AG04449 (cell line): ENCODE measurements at regions not wholly inside any gene's neighbourhood (a gene's known extent, or its start where the extent isn't known, plus 50 kb on each side); places are given as distances from the start of the nearest gene placed in this dataset.

Experiments used
- CTCF ChIA-PET: fragments of 350-600 bp; formaldehyde crosslinking; extraction: SDS; loops from one replicate; lab custom pipeline; 2021; ENCODE audit warnings: antibody characterized with exemption; lab: Yijun Ruan, JAX
- POLR2A ChIA-PET: fragments of 400-600, 350-600 bp; formaldehyde crosslinking; extraction: SDS; loops from one replicate; lab custom pipeline; 2020; ENCODE audit warnings: antibody characterized with exemption, inconsistent platforms; lab: Yijun Ruan, JAX
- DNase-seq: peaks from one replicate; pipeline ENCODE4 v3.0.0-alpha.2; 2010; ENCODE audit warnings: low read depth, low spot score
- H3K4me3 ChIP-seq: 2 replicates; pipeline ENCODE4 v1.5.1; 2011; ENCODE audit warnings: low read depth, mild to moderate bottlenecking, control low read depth, low read length
- TF ChIP-seq, protein P1 (sequence below): IDR thresholded peaks from one replicate; pipeline ENCODE4 v1.5.1; 2011; ENCODE audit warnings: mild to moderate bottlenecking, moderate library complexity, low read length, control low read depth, inconsistent platforms; ENCODE audit not compliant: insufficient read depth; ENCODE audit errors: missing control alignments

DNA sequence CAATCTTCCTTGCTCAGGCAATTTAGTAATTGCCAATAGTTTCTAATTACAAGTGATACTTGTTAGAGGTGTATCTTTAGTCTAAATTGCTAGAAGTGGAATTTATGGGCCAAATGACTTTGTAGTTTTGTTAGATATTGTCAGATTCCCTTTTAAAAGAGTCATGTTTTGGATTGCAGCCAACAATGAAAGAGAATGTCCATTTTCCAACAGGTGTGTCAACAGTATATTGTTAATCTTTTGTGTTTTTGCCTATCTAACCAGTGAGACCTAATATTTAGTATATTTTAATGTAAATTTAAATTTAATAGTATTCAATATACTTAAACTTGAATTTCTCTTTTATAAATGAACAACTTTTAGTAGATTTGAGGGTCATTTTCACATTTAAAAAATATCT, 259.4 kb upstream of the ETAA1 start:
- DNase-seq, result no peak
- TF ChIP-seq, protein P1, sequence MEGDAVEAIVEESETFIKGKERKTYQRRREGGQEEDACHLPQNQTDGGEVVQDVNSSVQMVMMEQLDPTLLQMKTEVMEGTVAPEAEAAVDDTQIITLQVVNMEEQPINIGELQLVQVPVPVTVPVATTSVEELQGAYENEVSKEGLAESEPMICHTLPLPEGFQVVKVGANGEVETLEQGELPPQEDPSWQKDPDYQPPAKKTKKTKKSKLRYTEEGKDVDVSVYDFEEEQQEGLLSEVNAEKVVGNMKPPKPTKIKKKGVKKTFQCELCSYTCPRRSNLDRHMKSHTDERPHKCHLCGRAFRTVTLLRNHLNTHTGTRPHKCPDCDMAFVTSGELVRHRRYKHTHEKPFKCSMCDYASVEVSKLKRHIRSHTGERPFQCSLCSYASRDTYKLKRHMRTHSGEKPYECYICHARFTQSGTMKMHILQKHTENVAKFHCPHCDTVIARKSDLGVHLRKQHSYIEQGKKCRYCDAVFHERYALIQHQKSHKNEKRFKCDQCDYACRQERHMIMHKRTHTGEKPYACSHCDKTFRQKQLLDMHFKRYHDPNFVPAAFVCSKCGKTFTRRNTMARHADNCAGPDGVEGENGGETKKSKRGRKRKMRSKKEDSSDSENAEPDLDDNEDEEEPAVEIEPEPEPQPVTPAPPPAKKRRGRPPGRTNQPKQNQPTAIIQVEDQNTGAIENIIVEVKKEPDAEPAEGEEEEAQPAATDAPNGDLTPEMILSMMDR, result no peak
- no peak overlapping the region for H3K4me3 ChIP-seq
- CTCF ChIA-PET, result no interaction called here
- POLR2A ChIA-PET, result no interaction called here

DNA sequence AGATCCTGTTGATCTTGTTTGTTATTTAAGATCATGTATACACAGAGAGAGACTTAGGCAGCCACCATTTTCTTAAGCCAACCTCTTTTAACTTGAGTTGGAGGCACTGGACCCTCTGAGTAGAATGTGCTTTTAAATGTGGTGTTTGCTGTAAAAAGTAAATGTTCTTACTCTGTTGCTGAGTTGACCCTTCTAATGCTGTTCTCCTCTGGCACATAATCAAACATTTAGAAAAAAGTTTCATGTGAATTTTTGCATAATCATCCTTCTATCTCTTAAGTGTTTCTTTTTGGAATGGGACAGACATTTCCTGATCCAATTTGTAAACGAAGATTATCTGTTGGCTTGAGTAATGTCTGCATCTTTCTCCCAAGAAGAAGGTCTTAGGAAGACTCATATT, 255.1 kb upstream of the ETAA1 start:
- POLR2A ChIA-PET, result no interaction called here
- CTCF ChIA-PET, result no interaction called here
- no peak for DNase-seq
- TF ChIP-seq, protein P1, result no peak
- H3K4me3 ChIP-seq, result no peak overlapping the region

DNA sequence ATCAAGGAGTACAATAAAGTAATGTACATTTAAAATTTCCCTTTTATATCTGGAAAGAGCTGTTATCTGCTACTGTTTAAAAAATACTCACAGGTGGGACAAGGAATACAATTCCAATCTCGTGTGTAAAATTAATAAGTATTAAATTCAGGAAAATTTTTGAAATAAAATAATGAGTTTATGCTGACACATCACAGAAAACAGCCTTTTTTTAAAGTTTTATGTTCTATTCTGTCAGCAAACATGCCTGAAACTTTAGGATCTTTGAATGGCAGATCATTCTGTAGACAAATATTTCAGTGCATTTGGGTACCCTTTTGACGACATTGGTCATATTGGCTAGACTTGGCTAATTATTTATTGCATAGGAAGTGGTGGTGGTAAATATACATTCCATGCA, 254.4 kb upstream of the ETAA1 start:
- TF ChIP-seq, protein P1, result no peak
- H3K4me3 ChIP-seq, result no peak overlapping the region
- ChIA-PET CTCF (no interaction called here), POLR2A (no interaction called here)
- DNase-seq, result no peak

DNA sequence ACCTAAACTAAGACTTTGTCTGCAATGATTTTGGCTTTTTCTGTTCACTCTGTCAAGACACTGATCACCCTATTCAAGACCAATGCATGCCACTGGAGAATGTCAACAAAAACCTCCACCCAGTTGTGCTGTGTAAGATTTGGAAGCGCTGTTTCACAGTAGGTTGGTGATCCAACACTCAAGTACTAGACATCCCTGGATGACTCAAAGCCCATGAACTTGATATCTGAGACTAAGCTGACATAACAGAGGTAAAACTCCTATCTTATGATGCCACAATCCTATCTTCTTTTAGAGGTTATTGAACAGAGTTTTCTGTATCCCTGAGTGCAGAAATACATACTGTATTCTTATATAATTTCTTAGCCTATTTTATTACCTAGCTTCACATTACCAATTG, 251.3 kb upstream of the ETAA1 start:
- CTCF ChIA-PET, result no interaction called here
- TF ChIP-seq, protein P1, result no peak
- no peak overlapping the region for H3K4me3 ChIP-seq
- POLR2A ChIA-PET, result no interaction called here
- DNase-seq, result no peak

DNA sequence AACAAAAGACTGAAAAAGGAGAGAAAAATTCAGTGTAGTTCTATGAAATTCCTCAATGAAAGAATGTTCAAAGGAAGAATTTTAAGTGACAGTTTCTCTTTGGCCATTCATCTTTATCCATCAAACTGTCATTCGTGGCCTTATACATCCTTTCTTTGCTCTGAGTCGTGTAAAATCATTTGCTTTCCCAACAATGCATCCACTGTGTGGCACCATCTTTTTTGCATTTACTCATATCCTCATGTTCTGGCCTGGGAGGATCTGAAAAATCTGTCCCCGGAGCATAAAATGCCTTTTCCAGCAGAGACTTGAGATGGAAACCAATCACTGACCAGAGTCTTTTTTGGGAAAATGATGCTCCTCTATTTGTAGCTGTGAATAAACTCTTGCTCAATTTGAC, 240.3 kb upstream of the ETAA1 start:
- DNase-seq, result no peak
- TF ChIP-seq, protein P1, result no peak
- ChIA-PET CTCF (no interaction called here), POLR2A (no interaction called here)
- H3K4me3 ChIP-seq, result no peak overlapping the region

DNA sequence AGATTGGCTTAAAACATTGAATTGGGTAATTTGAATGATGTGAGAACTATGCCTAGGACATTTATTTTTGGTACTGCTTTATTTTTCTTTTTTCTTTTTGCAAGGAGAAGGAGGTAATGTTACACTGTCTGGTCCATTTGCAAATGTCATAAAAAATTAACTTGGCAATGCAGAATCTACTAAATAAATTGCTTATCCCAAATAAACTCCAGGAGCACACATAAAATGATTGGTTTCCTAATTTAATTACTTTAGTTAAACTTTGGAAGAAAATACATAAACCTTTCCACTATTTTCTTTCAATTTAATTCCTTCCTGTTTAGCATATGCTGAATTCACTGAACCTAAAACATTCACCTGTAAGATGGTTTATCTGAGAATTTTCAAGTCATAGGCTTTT, 238.4 kb upstream of the ETAA1 start:
- POLR2A ChIA-PET, result no interaction called here
- TF ChIP-seq, protein P1, result no peak
- no peak for DNase-seq
- CTCF ChIA-PET, result no interaction called here
- H3K4me3 ChIP-seq, result no peak overlapping the region
